ENCODE measurements at regions not wholly inside any gene's neighbourhood (a gene's known extent, or its start where the extent isn't known, plus 50 kb on each side); places are given as distances from the start of the nearest gene placed in this dataset.

GRCh38 chr22:27195094-27195493, 537.7 kb downstream of the MIAT start:
- TF ChIP-seq, protein P1, sequence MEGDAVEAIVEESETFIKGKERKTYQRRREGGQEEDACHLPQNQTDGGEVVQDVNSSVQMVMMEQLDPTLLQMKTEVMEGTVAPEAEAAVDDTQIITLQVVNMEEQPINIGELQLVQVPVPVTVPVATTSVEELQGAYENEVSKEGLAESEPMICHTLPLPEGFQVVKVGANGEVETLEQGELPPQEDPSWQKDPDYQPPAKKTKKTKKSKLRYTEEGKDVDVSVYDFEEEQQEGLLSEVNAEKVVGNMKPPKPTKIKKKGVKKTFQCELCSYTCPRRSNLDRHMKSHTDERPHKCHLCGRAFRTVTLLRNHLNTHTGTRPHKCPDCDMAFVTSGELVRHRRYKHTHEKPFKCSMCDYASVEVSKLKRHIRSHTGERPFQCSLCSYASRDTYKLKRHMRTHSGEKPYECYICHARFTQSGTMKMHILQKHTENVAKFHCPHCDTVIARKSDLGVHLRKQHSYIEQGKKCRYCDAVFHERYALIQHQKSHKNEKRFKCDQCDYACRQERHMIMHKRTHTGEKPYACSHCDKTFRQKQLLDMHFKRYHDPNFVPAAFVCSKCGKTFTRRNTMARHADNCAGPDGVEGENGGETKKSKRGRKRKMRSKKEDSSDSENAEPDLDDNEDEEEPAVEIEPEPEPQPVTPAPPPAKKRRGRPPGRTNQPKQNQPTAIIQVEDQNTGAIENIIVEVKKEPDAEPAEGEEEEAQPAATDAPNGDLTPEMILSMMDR (IDR thresholded peaks at IDR 0.05), result no peak
- no peak for TF ChIP-seq EZH2 (IDR thresholded peaks at IDR 0.05; ENCODE audit: borderline replicate concordance, insufficient read depth, low read depth, low read length, poor library complexity, severe bottlenecking)
